HepG2 (cell line): ENCODE measurements at regions not wholly inside any gene's neighbourhood (a gene's known extent, or its start where the extent isn't known, plus 50 kb on each side); places are given as distances from the start of the nearest gene placed in this dataset.
A peak's percentile ranks its signal among the peaks of the same experiment; 100 is the strongest.

Source experiments
- ATAC-seq: fragments of 200-7000 bp; cut with Tn5 transposase; 3 replicates; pipeline ENCODE4 v1.9.1; 2020; ENCODE audit warnings: mild to moderate bottlenecking, moderate library complexity
- BruUV-seq: library from RNA; stranded (reverse); fragments of 400-500 nt; replicated peaks from 2 replicates; lab custom pipeline; 2021; lab: Mats Ljungman, UMichigan
- CTCF ChIA-PET: fragments of 300-600 bp; formaldehyde crosslinking; extraction: SDS; loops from one replicate; lab custom pipeline; 2021; ENCODE audit warnings: low total read pairs, inconsistent platforms, low intra/inter-chr PET ratio; lab: Yijun Ruan, JAX
- POLR2A ChIA-PET: fragments of 350-600 bp; sonication (Branson Sonifier 250); formaldehyde crosslinking; loops from one replicate; lab custom pipeline; 2020; ENCODE audit warnings: antibody characterized with exemption, inconsistent platforms; lab: Yijun Ruan, JAX
- DNase-seq: peaks from one replicate; pipeline ENCODE4 v3.0.0-alpha.2; 2015; ENCODE audit warnings: low spot score
- FAIRE-seq: peaks from 3 replicates; lab custom pipeline; 2011; peaks lifted over from hg19 to GRCh38; lab: Jason Lieb, UNC
- H2AFZ ChIP-seq: one replicate; pipeline ENCODE4 v1.6.1; 2011; ENCODE audit warnings: low read length, inconsistent platforms
- H3K27ac ChIP-seq: fragments of 300-600 bp; 3 replicates; pipeline ENCODE4 v1.8.0; 2011; ENCODE audit warnings: mixed run types, mild to moderate bottlenecking, mixed read lengths, low read length, inconsistent platforms; ENCODE audit not compliant: insufficient read depth; ENCODE audit errors: extremely low read length
- H3K27me3 ChIP-seq, 2 experiments: fragments of 200-600 bp in 1 of 2; 2 replicates in 1 of 2; 3 replicates in 1 of 2; pipeline versions ENCODE4 v1.6.0 to v1.8.0; 2011; ENCODE audit warnings: low read length in 2 of 2, mild to moderate bottlenecking in 2 of 2, moderate library complexity in 2 of 2, inconsistent platforms in 1 of 2; ENCODE audit not compliant: insufficient read depth in 2 of 2, control insufficient read depth in 1 of 2
- H3K36me3 ChIP-seq, 2 experiments: fragments of 200-600 bp in 1 of 2; replicated peaks in 1 of 2; 2 replicates in 1 of 2; 3 replicates in 1 of 2; pipeline versions ENCODE4 v1.5.1 to v1.8.0; 2011; ENCODE audit warnings: low read length in 2 of 2, inconsistent platforms in 1 of 2; ENCODE audit not compliant: insufficient read depth in 2 of 2, control insufficient read depth in 1 of 2
- H3K4me1 ChIP-seq: 2 replicates; pipeline ENCODE4 v1.5.1; 2012; ENCODE audit warnings: low read length, inconsistent platforms; ENCODE audit not compliant: insufficient read depth
- H3K4me2 ChIP-seq: 2 replicates; pipeline ENCODE4 v1.6.0; 2011; ENCODE audit warnings: low read depth, low read length, inconsistent platforms
- H3K4me3 ChIP-seq, 3 experiments: fragments of 200-600 bp in 1 of 3; sonication (generic), shearing (Covaris generic) in 1 of 3; replicated peaks in 1 of 3; 2 replicates each; pipeline ENCODE4 v1.5.1; 2011 to 2016; ENCODE audit warnings: low read length in 3 of 3, inconsistent platforms in 2 of 3, low read depth in 2 of 3, mild to moderate bottlenecking in 2 of 3, control low read depth in 1 of 3, mixed read lengths in 1 of 3; ENCODE audit not compliant: insufficient read depth in 1 of 3
- H3K79me2 ChIP-seq: one replicate; pipeline ENCODE4 v1.6.1; 2011; ENCODE audit warnings: low read length, inconsistent platforms; ENCODE audit not compliant: insufficient read depth
- H3K9ac ChIP-seq: 2 replicates; pipeline ENCODE4 v1.6.0; 2011; ENCODE audit warnings: mild to moderate bottlenecking, low read depth, low read length, inconsistent platforms; ENCODE audit not compliant: insufficient read depth
- H3K9me3 ChIP-seq: 2 replicates; pipeline ENCODE4 v1.5.1; 2012; ENCODE audit warnings: mild to moderate bottlenecking, low read length
- H4K20me1 ChIP-seq: 2 replicates; pipeline ENCODE4 v1.6.0; 2011; ENCODE audit warnings: inconsistent platforms, mild to moderate bottlenecking, low read length, moderate library complexity; ENCODE audit not compliant: insufficient read depth
- GLMP ChIP-seq: sonication (generic); formaldehyde crosslinking; IDR thresholded peaks from 2 replicates; pipeline ENCODE4 v1.9.0; 2021; ENCODE audit warnings: missing genetic modification reagents, mild to moderate bottlenecking, borderline replicate concordance
- NAIF1 ChIP-seq: sonication (generic); formaldehyde crosslinking; IDR thresholded peaks from 2 replicates; pipeline ENCODE4 v1.5.0; 2020; ENCODE audit warnings: mild to moderate bottlenecking, missing genetic modification reagents, borderline replicate concordance
- ZBTB25 ChIP-seq: IDR thresholded peaks from 2 replicates; pipeline ENCODE4 v1.6.1; 2018; ENCODE audit warnings: missing genetic modification reagents
- ZFP36 ChIP-seq: fragments of 150-350 bp; IDR thresholded peaks from 2 replicates; pipeline ENCODE4 v1.6.1; 2018; ENCODE audit warnings: borderline replicate concordance, low read length, low read depth; ENCODE audit not compliant: partially characterized antibody
- ZMYM4 ChIP-seq: sonication (generic); formaldehyde crosslinking; IDR thresholded peaks from 2 replicates; pipeline ENCODE4 v1.8.1; 2023; ENCODE audit warnings: mild to moderate bottlenecking, missing genetic modification reagents
- ZNF160 ChIP-seq: sonication (generic); formaldehyde crosslinking; IDR thresholded peaks from 2 replicates; pipeline ENCODE4 v1.8.0; 2022; ENCODE audit warnings: mild to moderate bottlenecking, inconsistent platforms, missing genetic modification reagents
- ZNF501 ChIP-seq: sonication (generic); formaldehyde crosslinking; IDR thresholded peaks from 2 replicates; pipeline ENCODE4 v1.5.1; 2020; ENCODE audit warnings: mild to moderate bottlenecking, moderate library complexity, missing genetic modification reagents
- ZNF883 ChIP-seq: sonication (generic); formaldehyde crosslinking; IDR thresholded peaks from 2 replicates; pipeline ENCODE4 v1.5.1; 2020; ENCODE audit warnings: mild to moderate bottlenecking, missing genetic modification reagents; ENCODE audit errors: not compliant biosample characterization
- ZXDC ChIP-seq: sonication (generic); formaldehyde crosslinking; IDR thresholded peaks from 2 replicates; pipeline ENCODE4 v1.5.0; 2020; ENCODE audit warnings: mild to moderate bottlenecking, missing genetic modification reagents
- WGBS: methylation state at CpG from one replicate; pipeline ENCODE4 v1.1.6; 2017; ENCODE audit warnings: low lambda C conversion rate; 5-methylcytosine and 5-hydroxymethylcytosine counted together
- in situ Hi-C: cut with HindIII; loops from 2 replicates; pipeline ENCODE4 v1.10.0; 2017; ENCODE audit warnings: low pct_unique_long_range_greater_than_20kb; ENCODE audit not compliant: extremely low pct_ligation_motif_present
- intact Hi-C: fragments of 100-400 bp; cut with micrococcal nuclease; formaldehyde crosslinking; loops from one replicate; pipeline ENCODE4 v1.10.0; 2022; ENCODE audit not compliant: unreplicated experiment

GRCh38 chr12:46602474-46602873 is 223.3 kb downstream of the SLC38A4 start:
- Histone ChIP-seq H3K36me3 (no peaks in the 10 kb centered on the region; a peak in 1 of 5 replicates), H3K4me1 (0 out of 2 replicates have a peak, but pooled peaks cover 7% of the 10 kb centered on the region), H3K9ac (no peak overlapping the region), H3K27me3 (no peaks in the 10 kb centered on the region), H3K9me3 (no peaks in the 10 kb centered on the region), H3K79me2 (no peaks in the 10 kb centered on the region), H4K20me1 (no peaks in the 10 kb centered on the region), H2AFZ (no peak overlapping the region), H3K27ac (no peak overlapping the region), H3K4me3 (no peak overlapping the region), H3K4me2 (no peak overlapping the region)
- TF ChIP-seq ZXDC (CRISPR knock-in tag) (no peak), ZNF160 (CRISPR knock-in tag) (peak; percentile 96)
- DNase-seq, result no peak
- in situ Hi-C loops, result no loop called here
- 98% methylated on average over 1 of the region's 1 CpG for WGBS
- intact Hi-C loops, result no loop called here
- FAIRE-seq, result no peak
- ChIA-PET POLR2A (no interaction called here), CTCF (no interaction called here)
- ATAC-seq, result no peak
- BruUV-seq, result no TSS peak

- POLR2A ChIA-PET, result interaction anchor here (1.4 kb wide), 1 partner anchor 11 kb away, joined by 3 read pairs; no protein-coding TSS in a partner anchor
- CTCF ChIA-PET, result no interaction called here
- H3K27ac ChIP-seq, result no peak overlapping the region
- H4K20me1 ChIP-seq, result no peaks in the 10 kb centered on the region
- WGBS, result 82% methylated on average over 4 of the region's 5 CpGs
- intact Hi-C loops (no loop called here), in situ Hi-C loops (no loop called here)
- H3K79me2 ChIP-seq, result no peaks in the 10 kb centered on the region
- no TSS peak for BruUV-seq
- H3K4me1 ChIP-seq, result peaks cover 34% of the 10 kb centered on the region
- ATAC-seq (peak; percentile 48; the same call in 2 of the 3 replicates), FAIRE-seq (no peak), DNase-seq (no peak)
- no peak for TF ChIP-seq GLMP (CRISPR knock-in tag)
- TF ChIP-seq ZFP36, result no peak
- TF ChIP-seq ZNF883 (CRISPR knock-in tag), result peak; percentile 29
- 0 out of 2 replicates have a peak, but pooled peaks have one; percentile 16 for TF ChIP-seq ZMYM4 (CRISPR knock-in tag)
- TF ChIP-seq NAIF1 (CRISPR knock-in tag), result no peak
- 0 out of 2 replicates have a peak, but pooled peaks have one; percentile 18 for TF ChIP-seq ZNF501
- TF ChIP-seq ZBTB25, result no peak
- H2AFZ ChIP-seq, result no peak overlapping the region
- no peaks in the 10 kb centered on the region for H3K9me3 ChIP-seq
- no peak overlapping the region for H3K9ac ChIP-seq
- no peaks in the 10 kb centered on the region for H3K36me3 ChIP-seq
- H3K4me2 ChIP-seq, result no peak overlapping the region
- H3K27me3 ChIP-seq, result no peaks in the 10 kb centered on the region
- no peak overlapping the region for H3K4me3 ChIP-seq
Measured at GRCh38 chr12:46590991-46591703, 218.6 kb upstream of the SLC38A2 start.
